B cell (primary cell): ENCODE measurements at regions not wholly inside any gene's neighbourhood (a gene's known extent, or its start where the extent isn't known, plus 50 kb on each side); places are given as distances from the start of the nearest gene placed in this dataset.

ENCODE experiments used
- ATAC-seq: fragments of 200-7000 bp; cut with Tn5 transposase; one replicate; pipeline ENCODE4 v1.10.0; 2021; ENCODE audit warnings: low read depth, mild to moderate bottlenecking, moderate number of reproducible peaks, moderate library complexity
- CTCF ChIA-PET: fragments of 350-600 bp; sonication (Branson Sonifier 250); formaldehyde crosslinking; loops from one replicate; lab custom pipeline; 2021; ENCODE audit warnings: antibody characterized with exemption, inconsistent platforms; lab: Charles Lee
- POLR2A ChIA-PET: fragments of 350-600 bp; sonication (Branson Sonifier 250); formaldehyde crosslinking; loops from one replicate; lab custom pipeline; 2021; ENCODE audit warnings: antibody characterized with exemption; lab: Charles Lee
- DNase-seq: peaks from one replicate; pipeline ENCODE4 v3.0.0; 2013
- H2AFZ ChIP-seq: 2 replicates; pipeline ENCODE4 v1.6.1; 2012; ENCODE audit warnings: mild to moderate bottlenecking, low read depth, low read length; ENCODE audit not compliant: insufficient read depth, poor library complexity, severe bottlenecking
- H3K27ac ChIP-seq, 2 donors: 1 replicate in 1 of 2; 2 replicates in 1 of 2; pipeline ENCODE4 v1.5.1; 2012 to 2013; ENCODE audit warnings: low read length in 2 of 2, mild to moderate bottlenecking in 2 of 2, moderate library complexity in 1 of 2
- H3K27me3 ChIP-seq, 4 experiments: fragments of 200-600 bp in 1 of 4; sonication (generic) in 1 of 4; replicated peaks in 1 of 4; 1 replicate in 2 of 4; 2 replicates in 2 of 4; pipeline versions ENCODE4 v1.6.1 to v1.7.0; 2013 to 2016; ENCODE audit warnings: low read length in 3 of 4, mild to moderate bottlenecking in 2 of 4, mixed read lengths in 1 of 4, moderate library complexity in 1 of 4; ENCODE audit not compliant: insufficient read depth in 4 of 4, control insufficient read depth in 3 of 4; ENCODE audit errors: control extremely low read depth in 1 of 4
- H3K36me3 ChIP-seq, 2 experiments: replicated peaks in 1 of 2; 1 replicate in 1 of 2; 2 replicates in 1 of 2; pipeline versions ENCODE4 v1.6.1 to v1.7.1; 2013; ENCODE audit warnings: low read length in 1 of 2; ENCODE audit not compliant: insufficient read depth in 2 of 2, control insufficient read depth in 1 of 2; ENCODE audit errors: control extremely low read depth in 1 of 2, extremely low read depth in 1 of 2
- H3K4me1 ChIP-seq, 2 donors: fragments of 200-600 bp in 1 of 2; sonication (generic) in 1 of 2; 1 replicate in 1 of 2; 2 replicates in 1 of 2; pipeline versions ENCODE4 v1.5.1 to v1.6.1; 2013 to 2017; ENCODE audit warnings: low read length in 2 of 2; ENCODE audit not compliant: control insufficient read depth in 2 of 2, insufficient read depth in 2 of 2
- H3K4me2 ChIP-seq: replicated peaks from 2 replicates; pipeline ENCODE3; 2012; ENCODE audit warnings: mild to moderate bottlenecking, low read depth, low read length; ENCODE audit not compliant: poor library complexity, severe bottlenecking
- H3K4me3 ChIP-seq, 5 experiments: fragments of 200-600 bp in 1 of 5; sonication (generic) in 1 of 5; 1 replicate in 3 of 5; 2 replicates in 2 of 5; pipeline versions ENCODE4 v1.5.1 to v1.7.0; 2011 to 2016; ENCODE audit warnings: low read length in 4 of 5, mild to moderate bottlenecking in 4 of 5, low read depth in 2 of 5, control low read depth in 1 of 5, moderate library complexity in 1 of 5; ENCODE audit not compliant: insufficient read depth in 1 of 5; ENCODE audit errors: control extremely low read depth in 1 of 5, extremely low read depth in 1 of 5
- H3K79me2 ChIP-seq: fragments of 200-600 bp; sonication (generic); one replicate; pipeline ENCODE4 v1.6.0; 2016; ENCODE audit warnings: low read length; ENCODE audit not compliant: control insufficient read depth, insufficient read depth
- H3K9ac ChIP-seq: fragments of 200-600 bp; sonication (generic); 2 replicates; pipeline ENCODE4 v1.6.1; 2017; ENCODE audit warnings: mild to moderate bottlenecking, low read length, moderate library complexity
- H3K9me3 ChIP-seq, 3 donors: one replicate each; pipeline versions ENCODE4 v1.6.1 to v1.7.1; 2013; ENCODE audit warnings: low read length in 2 of 3; ENCODE audit not compliant: control insufficient read depth in 2 of 3, insufficient read depth in 1 of 3; ENCODE audit errors: control extremely low read depth in 1 of 3
- H4K20me1 ChIP-seq: 2 replicates; pipeline ENCODE4 v1.6.0; 2012; ENCODE audit warnings: mild to moderate bottlenecking, low read length; ENCODE audit not compliant: insufficient read depth, control insufficient read depth, poor library complexity, severe bottlenecking
- H3K27ac Mint-ChIP-seq: one replicate; pipeline ENCODE4 v1.8.0; 2021; ENCODE audit warnings: mixed read lengths
- H3K27me3 Mint-ChIP-seq: one replicate; pipeline ENCODE4 v1.8.0; 2021; ENCODE audit warnings: mixed read lengths
- H3K4me1 Mint-ChIP-seq: one replicate; pipeline ENCODE4 v1.8.0; 2021; ENCODE audit warnings: mixed read lengths
- H3K4me3 Mint-ChIP-seq: one replicate; pipeline ENCODE4 v1.8.0; 2021; ENCODE audit warnings: mixed read lengths
- H3K9me3 Mint-ChIP-seq: one replicate; pipeline ENCODE4 v1.8.0; 2022; ENCODE audit warnings: mixed read lengths; ENCODE audit not compliant: insufficient read depth
- EZH2 ChIP-seq: IDR thresholded peaks from 2 replicates; pipeline ENCODE4 v1.6.1; 2012; ENCODE audit warnings: borderline replicate concordance, low read depth, mild to moderate bottlenecking, moderate library complexity, low read length; ENCODE audit not compliant: insufficient read depth, poor library complexity, severe bottlenecking
- WGBS: methylation state at CpG from one replicate; pipeline ENCODE4 v1.1.5; 2013; ENCODE audit warnings: missing lambda C conversion rate; ENCODE audit not compliant: insufficient coverage; 5-methylcytosine and 5-hydroxymethylcytosine counted together
- intact Hi-C: fragments of 100-400 bp; cut with micrococcal nuclease; formaldehyde crosslinking; loops from one replicate; pipeline ENCODE4 v1.10.0; 2022
- TF ChIP-seq, protein P1 (sequence below): fragments of 200-600 bp; IDR thresholded peaks from one replicate; pipeline ENCODE4 v1.8.0; 2022; ENCODE audit warnings: antibody characterized with exemption, mild to moderate bottlenecking

DNA sequence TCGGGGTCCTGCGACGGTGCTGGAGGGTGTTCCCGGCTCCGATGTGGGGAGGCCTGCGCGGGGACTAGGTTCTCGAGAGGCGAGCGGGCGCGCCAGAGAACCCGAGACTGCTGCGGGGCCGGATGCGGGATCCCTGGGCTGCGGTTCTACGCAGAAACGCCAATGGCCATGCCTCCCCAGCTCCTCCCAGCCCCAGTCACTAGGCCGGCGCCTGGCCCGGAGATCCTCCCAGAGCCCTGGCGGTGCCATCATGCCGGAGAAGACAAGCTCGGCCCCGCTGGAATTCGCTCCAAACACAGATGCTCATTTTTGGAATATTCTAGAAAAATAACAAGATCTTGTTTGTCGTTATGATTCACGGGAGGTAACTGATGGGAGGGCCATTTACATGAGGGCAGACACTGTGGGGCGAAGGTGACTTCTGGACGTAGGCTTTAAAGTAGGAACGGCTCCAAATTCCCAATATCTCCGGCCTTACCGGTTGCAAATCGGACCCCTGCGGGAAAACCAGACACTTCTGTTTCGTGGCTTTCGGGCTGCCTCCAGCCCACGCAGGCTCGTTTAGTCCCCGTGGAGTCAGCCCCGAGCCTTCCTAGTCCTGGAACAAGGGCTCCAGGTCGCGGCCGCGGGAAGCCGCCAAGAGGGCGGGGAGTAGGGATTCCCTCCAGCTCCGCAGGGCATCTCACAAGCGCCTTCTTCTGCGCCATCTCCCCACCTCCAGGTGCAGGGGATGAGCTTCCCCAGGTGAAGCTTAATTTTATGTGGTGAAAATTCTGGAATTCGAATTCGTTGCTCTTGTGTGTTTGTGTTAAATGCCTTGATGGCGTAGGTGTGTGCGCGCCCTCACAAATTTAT is 74.8 kb upstream of the POLG start:
- intact Hi-C loops = no loop called here
- CTCF ChIA-PET = interaction anchor here (0.7 to 2.0 kb wide), 4 partner anchors 9 to 148 kb away, joined by 3 to 5 read pairs (median 4); no protein-coding TSS in a partner anchor

More for the DNA sequence above, 74.8 kb upstream of the POLG start:
- H3K9me3 Mint-ChIP-seq = no peaks in the 10 kb centered on the region
- WGBS = 14% methylated on average over 52 of the region's 56 CpGs
- Histone ChIP-seq H2AFZ (peak overlapping the region; percentile 73), H3K79me2 (no peaks in the 10 kb centered on the region), H3K9ac (peak overlapping the region; percentile 66), H4K20me1 (no peaks in the 10 kb centered on the region), H3K27ac (no peak overlapping the region), H3K4me1 (peaks cover 62 to 82% of the 10 kb centered on the region in 2 donors), H3K9me3 (peaks cover 0 to 64% (median 0%) of the 10 kb centered on the region in 3 donors), H3K4me3 (peak overlapping the region in 4 of 5 experiments; percentile 37 to 55 (median 50)), H3K27me3 (peaks cover 0 to 100% (median 91%) of the 10 kb centered on the region in 4 experiments), H3K36me3 (no peaks in the 10 kb centered on the region), H3K4me2 (peak overlapping the region; percentile 85)
- H3K27me3 Mint-ChIP-seq = peaks cover 90% of the 10 kb centered on the region
- H3K27ac Mint-ChIP-seq = no peak overlapping the region
- no peak for TF ChIP-seq EZH2
- TF ChIP-seq, protein P1, sequence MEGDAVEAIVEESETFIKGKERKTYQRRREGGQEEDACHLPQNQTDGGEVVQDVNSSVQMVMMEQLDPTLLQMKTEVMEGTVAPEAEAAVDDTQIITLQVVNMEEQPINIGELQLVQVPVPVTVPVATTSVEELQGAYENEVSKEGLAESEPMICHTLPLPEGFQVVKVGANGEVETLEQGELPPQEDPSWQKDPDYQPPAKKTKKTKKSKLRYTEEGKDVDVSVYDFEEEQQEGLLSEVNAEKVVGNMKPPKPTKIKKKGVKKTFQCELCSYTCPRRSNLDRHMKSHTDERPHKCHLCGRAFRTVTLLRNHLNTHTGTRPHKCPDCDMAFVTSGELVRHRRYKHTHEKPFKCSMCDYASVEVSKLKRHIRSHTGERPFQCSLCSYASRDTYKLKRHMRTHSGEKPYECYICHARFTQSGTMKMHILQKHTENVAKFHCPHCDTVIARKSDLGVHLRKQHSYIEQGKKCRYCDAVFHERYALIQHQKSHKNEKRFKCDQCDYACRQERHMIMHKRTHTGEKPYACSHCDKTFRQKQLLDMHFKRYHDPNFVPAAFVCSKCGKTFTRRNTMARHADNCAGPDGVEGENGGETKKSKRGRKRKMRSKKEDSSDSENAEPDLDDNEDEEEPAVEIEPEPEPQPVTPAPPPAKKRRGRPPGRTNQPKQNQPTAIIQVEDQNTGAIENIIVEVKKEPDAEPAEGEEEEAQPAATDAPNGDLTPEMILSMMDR = no peak
- ATAC-seq (no peak), DNase-seq (no peak)
- H3K4me1 Mint-ChIP-seq = peaks cover 49% of the 10 kb centered on the region
- peak overlapping the region; percentile 95 for H3K4me3 Mint-ChIP-seq
- POLR2A ChIA-PET = no interaction called here
